ENCODE measurements at regions not wholly inside any gene's neighbourhood (a gene's known extent, or its start where the extent isn't known, plus 50 kb on each side); places are given as distances from the start of the nearest gene placed in this dataset.

DNA sequence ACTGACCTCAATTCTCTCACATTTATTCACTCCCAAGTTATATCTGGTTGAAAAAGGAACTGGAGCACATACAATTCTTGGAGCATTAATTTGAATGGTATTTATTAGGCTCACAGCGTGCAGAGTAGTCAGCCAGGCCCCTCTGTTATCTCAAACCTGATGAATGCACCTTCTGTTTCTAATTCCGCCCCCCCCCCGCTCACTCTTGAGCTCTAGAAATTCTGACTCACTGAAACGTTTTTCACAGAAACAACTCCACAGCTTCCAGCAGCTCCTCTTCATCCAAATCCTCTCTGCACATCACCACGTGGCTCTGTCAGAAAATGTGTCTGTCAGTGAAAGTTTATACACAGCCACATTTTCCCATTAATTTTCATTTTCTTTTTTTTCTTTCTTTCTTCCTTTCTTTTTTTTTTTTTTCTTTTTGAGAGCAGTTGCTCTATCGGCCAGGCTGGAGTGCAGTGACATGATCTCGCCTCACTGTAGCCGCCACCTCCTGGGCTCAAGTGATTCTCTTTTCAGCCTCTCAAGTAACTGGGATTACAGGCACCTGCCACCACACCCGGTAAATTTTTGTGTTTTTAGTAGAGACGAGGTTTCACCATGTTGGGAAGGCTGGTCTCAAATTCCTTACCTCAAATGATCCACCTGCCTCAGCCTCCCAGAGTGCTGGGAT, 109.4 kb downstream of the TBXT start:
- no peak for TF ChIP-seq POLR2A (IDR thresholded peaks at IDR 0.05)
- no peak for TF ChIP-seq CTCF (IDR thresholded peaks at IDR 0.05)
- 46 to 60% methylated on average over 10 of the region's 10 CpGs for WGBS, 2 donors
- intact Hi-C loops (cut with DNase I; ENCODE audit: low total_unique reads), result no loop called here
- no peak overlapping the region for H3K4me3 ChIP-seq (ENCODE audit: low read depth, poor library complexity, severe bottlenecking)
- no peak for DNase-seq (ENCODE audit: low spot score in 2 of 2)

- TF ChIP-seq POLR2A (IDR thresholded peaks at IDR 0.05) (no peak), CTCF (IDR thresholded peaks at IDR 0.05) (no peak)
- WGBS, 2 donors, result 49 to 54% methylated on average over 2 of the region's 2 CpGs
Measured at GRCh38 chr6:166057431-166057830, 110.2 kb downstream of the TBXT start.

DNA sequence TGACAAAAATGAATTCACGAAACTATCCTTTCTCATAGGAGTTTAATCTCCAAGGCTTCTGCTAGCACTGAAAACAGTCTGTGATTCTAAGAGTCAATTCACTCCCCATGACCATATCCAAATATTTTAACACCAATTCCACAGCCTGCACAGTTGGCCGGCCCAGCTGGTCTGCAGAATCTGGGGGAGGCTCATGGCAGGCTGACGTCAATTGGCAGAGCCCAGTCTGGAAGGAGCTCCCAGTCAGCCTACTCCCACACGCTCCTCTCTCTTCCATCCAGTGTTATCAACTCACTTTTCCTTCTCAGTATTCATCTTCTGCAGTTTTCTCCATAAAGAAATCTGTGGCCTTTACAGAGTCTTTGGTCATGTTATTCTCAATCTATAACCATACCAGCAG, 111.0 kb downstream of the TBXT start:
- 55 to 74% methylated on average over 4 of the region's 4 CpGs for WGBS, 2 donors
- TF ChIP-seq CTCF (IDR thresholded peaks at IDR 0.05) (no peak), POLR2A (IDR thresholded peaks at IDR 0.05) (no peak)
- no peak overlapping the region for H3K4me3 ChIP-seq (ENCODE audit: low read depth, poor library complexity, severe bottlenecking)
- intact Hi-C loops (cut with DNase I; ENCODE audit: low total_unique reads), result no loop called here
- no peak for DNase-seq (ENCODE audit: low spot score in 2 of 2)

More at GRCh38 chr6:166057431-166057830, 110.2 kb downstream of the TBXT start:
- no peak for DNase-seq (ENCODE audit: low spot score in 2 of 2)
- intact Hi-C loops (cut with DNase I; ENCODE audit: low total_unique reads), result no loop called here
- H3K4me3 ChIP-seq (ENCODE audit: low read depth, poor library complexity, severe bottlenecking), result no peak overlapping the region

DNA sequence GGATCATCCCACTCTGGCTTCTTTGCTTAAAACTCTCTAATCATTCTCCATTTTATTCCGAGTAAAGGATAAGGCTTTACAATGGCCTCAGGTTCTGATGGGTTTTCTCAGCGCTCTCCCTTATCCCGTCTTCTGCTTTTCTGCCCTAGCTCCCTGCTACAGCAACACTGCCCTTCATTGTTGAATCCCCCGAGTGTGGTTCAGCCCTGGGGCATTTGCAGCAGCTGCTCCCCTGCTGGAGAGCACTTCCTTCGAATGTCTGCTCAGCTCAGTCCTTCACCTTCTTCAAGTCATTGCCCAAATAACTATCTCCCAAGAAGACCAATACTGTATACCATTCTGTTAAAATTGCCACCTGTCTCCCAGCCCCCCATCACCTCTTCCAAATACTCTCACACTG, 111.8 kb downstream of the TBXT start:
- TF ChIP-seq CTCF (IDR thresholded peaks at IDR 0.05) (no peak), POLR2A (IDR thresholded peaks at IDR 0.05) (no peak)

GRCh38 chr6:166052837-166053236, 114.8 kb downstream of the TBXT start:
- H3K4me3 ChIP-seq (ENCODE audit: low read depth, poor library complexity, severe bottlenecking), result no peak overlapping the region
- TF ChIP-seq CTCF (IDR thresholded peaks at IDR 0.05), result no peak
- TF ChIP-seq POLR2A (IDR thresholded peaks at IDR 0.05), result no peak
- intact Hi-C loops (cut with DNase I; ENCODE audit: low total_unique reads), result no loop called here
- DNase-seq (ENCODE audit: low spot score in 2 of 2), result no peak

More for the DNA sequence above, 111.8 kb downstream of the TBXT start:
- no peak overlapping the region for H3K4me3 ChIP-seq (ENCODE audit: low read depth, poor library complexity, severe bottlenecking)
- intact Hi-C loops (cut with DNase I; ENCODE audit: low total_unique reads), result no loop called here
- 69 to 75% methylated on average over 5 of the region's 5 CpGs for WGBS, 2 donors
- DNase-seq (ENCODE audit: low spot score in 2 of 2), result no peak

DNA sequence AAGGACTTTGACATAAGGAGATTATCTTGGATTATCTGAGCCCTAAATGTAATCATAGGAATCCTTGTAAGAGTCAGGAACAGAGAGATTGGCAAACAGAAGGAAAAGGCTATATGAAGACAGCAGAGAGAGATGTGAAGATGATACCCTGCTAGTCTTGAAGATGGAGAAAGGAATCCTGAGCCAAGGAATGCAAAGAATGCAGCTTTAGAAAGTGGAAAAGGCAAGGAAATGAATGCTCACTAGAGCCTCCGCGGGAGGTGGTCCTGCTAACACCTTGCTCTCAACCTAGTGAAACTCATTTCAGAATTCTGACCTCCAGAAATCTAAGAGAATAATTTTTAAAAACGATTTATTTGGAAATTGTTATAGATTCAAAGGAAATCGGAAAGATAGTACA, 117.1 kb downstream of the TBXT start:
- H3K4me3 ChIP-seq (ENCODE audit: low read depth, poor library complexity, severe bottlenecking), result no peak overlapping the region
- DNase-seq (ENCODE audit: low spot score in 2 of 2), result no peak
- 73 to 80% methylated on average over 4 of the region's 4 CpGs for WGBS, 2 donors
- intact Hi-C loops (cut with DNase I; ENCODE audit: low total_unique reads), result no loop called here
- TF ChIP-seq POLR2A (IDR thresholded peaks at IDR 0.05), result no peak
- no peak for TF ChIP-seq CTCF (IDR thresholded peaks at IDR 0.05)

All from lower leg skin (tissue), 4 donors.